Kidney (tissue), 13 donors: ENCODE measurements at regions not wholly inside any gene's neighbourhood (a gene's known extent, or its start where the extent isn't known, plus 50 kb on each side); places are given as distances from the start of the nearest gene placed in this dataset.

Experiments used
- DNase-seq, 5 donors: peaks; one replicate each; pipeline ENCODE4 v3.0.0-alpha.2; 2013 to 2020
- FAIRE-seq: peaks from 2 replicates; lab custom pipeline; 2012; peaks lifted over from hg19 to GRCh38; lab: Jason Lieb, UNC
- H3K27ac ChIP-seq, 2 donors: one replicate each; pipeline ENCODE4 v1.7.0; 2013; ENCODE audit warnings: low read depth in 2 of 2, low read length in 2 of 2, inconsistent platforms in 1 of 2
- H3K27me3 ChIP-seq: one replicate; pipeline ENCODE4 v1.7.1; 2013; ENCODE audit warnings: low read length, inconsistent platforms; ENCODE audit not compliant: control insufficient read depth, insufficient read depth
- H3K36me3 ChIP-seq, 3 donors: one replicate each; pipeline versions ENCODE4 v1.7.0 to v1.7.1; 2013; ENCODE audit warnings: low read length in 3 of 3, control low read depth in 1 of 3, inconsistent platforms in 1 of 3; ENCODE audit not compliant: insufficient read depth in 3 of 3, control insufficient read depth in 2 of 3
- H3K4me1 ChIP-seq, 3 donors: one replicate each; pipeline versions ENCODE4 v1.7.0 to v1.7.1; 2013; ENCODE audit warnings: low read length in 3 of 3, inconsistent platforms in 1 of 3, low read depth in 1 of 3; ENCODE audit not compliant: control insufficient read depth in 2 of 3, insufficient read depth in 2 of 3
- H3K4me3 ChIP-seq, 3 donors: one replicate each; pipeline versions ENCODE4 v1.7.0 to v1.8.1; 2013; ENCODE audit warnings: low read length in 3 of 3, control low read depth in 1 of 3, inconsistent platforms in 1 of 3
- H3K9ac ChIP-seq, 3 donors: one replicate each; pipeline versions ENCODE4 v1.7.0 to v1.7.1; 2013; ENCODE audit warnings: low read length in 3 of 3, control low read depth in 1 of 3, inconsistent platforms in 1 of 3
- H3K9me3 ChIP-seq, 3 donors: one replicate each; pipeline versions ENCODE4 v1.7.0 to v1.7.1; 2013; ENCODE audit warnings: low read length in 3 of 3, control low read depth in 1 of 3, inconsistent platforms in 1 of 3; ENCODE audit not compliant: control insufficient read depth in 2 of 3, insufficient read depth in 1 of 3
- intact Hi-C: fragments of 100-400 bp; cut with DNase I; formaldehyde crosslinking; loops from one replicate; pipeline ENCODE4 v1.11.1; 2022
- TF ChIP-seq, protein P1 (sequence below): IDR thresholded peaks from 3 replicates; pipeline ENCODE4 v1.5.1; 2012; ENCODE audit warnings: mild to moderate bottlenecking, moderate library complexity, borderline replicate concordance; ENCODE audit not compliant: insufficient read depth; ENCODE audit errors: extremely low read depth
- donor health status: control.
- donor health status: control.
- donor health status: control.
- donor health status: control.
- donor health status: control.
- donor health status: DM: yes; HTN: yes; CAD: no.
- donor health status: Normal renal cell carcinoma (clear cell type).

DNA sequence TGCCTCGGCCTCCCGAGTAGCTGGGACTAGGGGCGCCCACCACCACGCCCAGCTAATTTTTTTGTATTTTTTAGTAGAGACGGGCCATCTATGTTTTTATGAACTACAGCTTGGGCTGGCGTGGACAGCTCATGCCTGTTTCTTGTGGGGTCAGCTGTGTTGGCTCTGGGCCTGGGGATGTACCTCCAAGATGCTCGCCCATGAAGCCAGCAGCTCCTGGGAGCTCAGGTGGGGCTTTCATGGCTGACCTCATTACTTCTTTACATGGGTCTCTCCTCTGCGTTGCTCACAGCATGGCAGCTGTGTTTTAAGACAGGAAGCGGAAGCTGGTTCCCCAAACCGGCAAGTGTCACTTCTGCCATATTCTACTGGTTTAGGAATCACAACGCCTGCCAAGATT is 203.1 kb downstream of the SOX11 start:
- DNase-seq = peak in 1 of 5 donors; percentile 31
- no peaks in the 10 kb centered on the region for H3K9me3 ChIP-seq
- no peak for FAIRE-seq
- no peak overlapping the region for H3K9ac ChIP-seq
- H3K27ac ChIP-seq = no peak overlapping the region
- H3K4me1 ChIP-seq = no peaks in the 10 kb centered on the region
- no peak overlapping the region for H3K4me3 ChIP-seq
- TF ChIP-seq, protein P1, sequence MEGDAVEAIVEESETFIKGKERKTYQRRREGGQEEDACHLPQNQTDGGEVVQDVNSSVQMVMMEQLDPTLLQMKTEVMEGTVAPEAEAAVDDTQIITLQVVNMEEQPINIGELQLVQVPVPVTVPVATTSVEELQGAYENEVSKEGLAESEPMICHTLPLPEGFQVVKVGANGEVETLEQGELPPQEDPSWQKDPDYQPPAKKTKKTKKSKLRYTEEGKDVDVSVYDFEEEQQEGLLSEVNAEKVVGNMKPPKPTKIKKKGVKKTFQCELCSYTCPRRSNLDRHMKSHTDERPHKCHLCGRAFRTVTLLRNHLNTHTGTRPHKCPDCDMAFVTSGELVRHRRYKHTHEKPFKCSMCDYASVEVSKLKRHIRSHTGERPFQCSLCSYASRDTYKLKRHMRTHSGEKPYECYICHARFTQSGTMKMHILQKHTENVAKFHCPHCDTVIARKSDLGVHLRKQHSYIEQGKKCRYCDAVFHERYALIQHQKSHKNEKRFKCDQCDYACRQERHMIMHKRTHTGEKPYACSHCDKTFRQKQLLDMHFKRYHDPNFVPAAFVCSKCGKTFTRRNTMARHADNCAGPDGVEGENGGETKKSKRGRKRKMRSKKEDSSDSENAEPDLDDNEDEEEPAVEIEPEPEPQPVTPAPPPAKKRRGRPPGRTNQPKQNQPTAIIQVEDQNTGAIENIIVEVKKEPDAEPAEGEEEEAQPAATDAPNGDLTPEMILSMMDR = no peak
- no peaks in the 10 kb centered on the region for H3K27me3 ChIP-seq
- H3K36me3 ChIP-seq = no peaks in the 10 kb centered on the region
- intact Hi-C loops = no loop called here

DNA sequence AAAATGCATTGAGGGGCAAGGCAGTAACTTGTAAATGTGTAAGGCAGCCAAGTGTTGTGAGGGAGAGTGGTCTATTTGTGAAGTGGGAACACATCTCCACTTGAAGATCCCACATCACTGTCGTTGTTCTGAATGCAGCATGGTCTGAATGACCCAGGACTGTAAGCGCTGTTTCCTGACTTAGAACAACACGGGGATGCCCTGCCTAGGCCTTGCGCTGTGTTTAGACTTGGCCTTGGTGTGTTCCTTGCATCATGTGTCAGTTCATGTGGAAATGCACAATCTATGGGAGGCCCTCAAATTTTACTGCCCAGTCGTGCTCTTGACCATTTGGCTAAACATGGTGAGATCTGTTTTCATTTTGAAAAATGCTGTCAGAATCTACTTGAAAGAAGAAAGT is 205.1 kb downstream of the SOX11 start:
- FAIRE-seq (no peak), DNase-seq (no peak)
- Histone ChIP-seq H3K4me1 (no peaks in the 10 kb centered on the region), H3K36me3 (no peaks in the 10 kb centered on the region), H3K27me3 (no peaks in the 10 kb centered on the region), H3K27ac (no peak overlapping the region), H3K4me3 (no peak overlapping the region), H3K9me3 (no peaks in the 10 kb centered on the region), H3K9ac (no peak overlapping the region)
- intact Hi-C loops = no loop called here
- TF ChIP-seq, protein P1 = no peak

DNA sequence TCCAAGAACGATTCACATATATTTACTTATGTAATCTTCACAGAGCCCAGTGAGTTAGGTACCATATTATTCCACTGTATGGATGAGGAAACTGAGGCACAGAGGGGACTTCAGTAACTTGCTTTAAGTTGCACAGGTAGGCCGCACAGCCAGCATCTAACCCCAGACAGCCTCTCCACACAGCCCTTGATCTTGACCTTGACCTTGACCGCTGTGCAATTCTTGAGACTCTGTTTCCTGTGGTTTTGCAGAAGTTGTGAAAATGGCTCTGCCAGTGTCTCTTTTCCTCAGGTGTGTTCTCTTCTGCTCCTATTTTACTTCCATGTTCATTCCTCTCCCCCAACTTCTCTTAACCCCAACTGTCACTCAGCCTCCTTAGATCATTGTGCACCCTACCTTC is 206.5 kb downstream of the SOX11 start:
- TF ChIP-seq, protein P1 = no peak
- no peaks in the 10 kb centered on the region for H3K4me1 ChIP-seq
- no peaks in the 10 kb centered on the region for H3K36me3 ChIP-seq
- H3K27ac ChIP-seq = no peak overlapping the region
- H3K4me3 ChIP-seq = no peak overlapping the region
- H3K27me3 ChIP-seq = no peaks in the 10 kb centered on the region
- intact Hi-C loops = no loop called here
- no peak for FAIRE-seq
- H3K9ac ChIP-seq = no peak overlapping the region
- peak in 1 of 5 donors; percentile 19 for DNase-seq
- no peaks in the 10 kb centered on the region for H3K9me3 ChIP-seq

DNA sequence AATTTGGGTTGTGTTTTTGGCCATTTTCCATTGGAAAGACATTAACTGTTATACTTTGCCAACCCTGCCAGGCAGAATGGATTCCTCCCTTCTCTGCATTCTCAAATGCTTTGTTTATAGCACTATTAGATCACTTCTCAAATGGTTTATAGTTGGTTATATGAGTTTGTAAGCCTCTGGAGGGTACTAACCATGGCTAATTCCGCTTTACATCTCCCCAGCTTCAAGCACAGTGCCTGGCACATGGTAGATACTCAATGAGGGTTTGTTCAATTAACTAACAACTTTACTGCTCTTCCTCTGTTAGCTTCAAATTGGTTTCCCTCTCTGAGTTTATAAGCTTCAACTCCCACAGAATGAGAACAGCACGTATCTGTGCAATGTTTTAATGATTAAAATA is 213.5 kb downstream of the SOX11 start:
- Histone ChIP-seq H3K4me1 (no peaks in the 10 kb centered on the region), H3K9me3 (no peaks in the 10 kb centered on the region)
- no peak for DNase-seq

More for the DNA sequence above, 213.5 kb downstream of the SOX11 start:
- no peak for FAIRE-seq
- TF ChIP-seq, protein P1 = no peak
- Histone ChIP-seq H3K27ac (no peak overlapping the region), H3K4me3 (no peak overlapping the region), H3K27me3 (no peaks in the 10 kb centered on the region), H3K9ac (no peak overlapping the region), H3K36me3 (no peaks in the 10 kb centered on the region)
- intact Hi-C loops = no loop called here
